HEK293 (cell line): ENCODE measurements at regions not wholly inside any gene's neighbourhood (a gene's known extent, or its start where the extent isn't known, plus 50 kb on each side); places are given as distances from the start of the nearest gene placed in this dataset.

ENCODE experiments used
- CTCF ChIA-PET: fragments of 350-600 bp; formaldehyde crosslinking; extraction: SDS; loops from one replicate; lab custom pipeline; 2021; ENCODE audit warnings: antibody characterized with exemption; lab: Yijun Ruan, JAX
- POLR2A ChIA-PET: fragments of 300-600 bp; formaldehyde crosslinking; extraction: SDS; loops from one replicate; lab custom pipeline; 2020; ENCODE audit warnings: antibody characterized with exemption, inconsistent platforms; lab: Yijun Ruan, JAX
- H3K27ac ChIP-seq: fragments of 200-500 bp; sonication (Bioruptor generic); 2 replicates; pipeline ENCODE4 v1.5.1; 2014; ENCODE audit warnings: low read depth, low read length, control low read depth, inconsistent platforms; ENCODE audit errors: extremely low read depth
- H3K36me3 ChIP-seq, 2 experiments: fragments of 200-500 bp in 1 of 2; sonication (Bioruptor generic) in 1 of 2; 1 replicate in 1 of 2; 2 replicates in 1 of 2; pipeline ENCODE4 v1.5.1; 2014 to 2017; ENCODE audit warnings: inconsistent platforms in 2 of 2, low read length in 2 of 2; ENCODE audit not compliant: control insufficient read depth in 2 of 2, insufficient read depth in 1 of 2
- H3K4me1 ChIP-seq: fragments of 200-500 bp; sonication (Bioruptor generic); 2 replicates; pipeline ENCODE4 v1.5.1; 2014; ENCODE audit warnings: mild to moderate bottlenecking, low read length, inconsistent platforms; ENCODE audit not compliant: control insufficient read depth, insufficient read depth
- H3K4me3 ChIP-seq: 2 replicates; pipeline ENCODE4 v1.5.1; 2011; ENCODE audit warnings: low read depth, mild to moderate bottlenecking, control low read depth, low read length, moderate library complexity
- H3K9me3 ChIP-seq: fragments of 200-500 bp; sonication (Bioruptor generic); 2 replicates; pipeline ENCODE4 v1.5.1; 2014; ENCODE audit warnings: low read depth, low read length, inconsistent platforms; ENCODE audit not compliant: control insufficient read depth, insufficient read depth
- KLF16 ChIP-seq: fragments of 450-650 bp; formaldehyde crosslinking; IDR thresholded peaks from 2 replicates; pipeline ENCODE4 v1.5.1; 2017; ENCODE audit warnings: missing biosample characterization, missing genetic modification characterization
- YY1 ChIP-seq: fragments of 450-650 bp; formaldehyde crosslinking; IDR thresholded peaks from 2 replicates; pipeline ENCODE4 v1.5.1; 2018; ENCODE audit warnings: missing biosample characterization, missing genetic modification characterization
- ZFP41 ChIP-seq: fragments of 450-650 bp; formaldehyde crosslinking; IDR thresholded peaks from 2 replicates; pipeline ENCODE4 v1.5.1; 2016; ENCODE audit warnings: missing biosample characterization, missing genetic modification characterization, borderline replicate concordance
- ZIC2 ChIP-seq: fragments of 450-650 bp; formaldehyde crosslinking; IDR thresholded peaks from 2 replicates; pipeline ENCODE4 v1.5.1; 2016; ENCODE audit warnings: missing biosample characterization, missing genetic modification characterization
- ZNF221 ChIP-seq: fragments of 450-650 bp; formaldehyde crosslinking; IDR thresholded peaks from 2 replicates; pipeline ENCODE4 v1.5.1; 2017; ENCODE audit warnings: missing biosample characterization, missing genetic modification characterization, borderline replicate concordance
- ZNF248 ChIP-seq: fragments of 450-650 bp; formaldehyde crosslinking; IDR thresholded peaks from 2 replicates; pipeline ENCODE4 v1.5.1; 2017; ENCODE audit warnings: missing biosample characterization, missing genetic modification characterization
- ZNF391 ChIP-seq: fragments of 450-650 bp; formaldehyde crosslinking; IDR thresholded peaks from 2 replicates; pipeline ENCODE4 v1.5.1; 2016; ENCODE audit warnings: low read depth, missing biosample characterization, missing genetic modification characterization, borderline replicate concordance
- ZNF600 ChIP-seq: fragments of 450-650 bp; formaldehyde crosslinking; IDR thresholded peaks from 2 replicates; pipeline ENCODE4 v1.5.1; 2016; ENCODE audit warnings: missing biosample characterization, missing genetic modification characterization
- ZNF639 ChIP-seq: fragments of 450-650 bp; formaldehyde crosslinking; IDR thresholded peaks from 2 replicates; pipeline ENCODE4 v1.5.1; 2016; ENCODE audit warnings: missing biosample characterization, missing genetic modification characterization
- ZNF645 ChIP-seq: fragments of 450-650 bp; formaldehyde crosslinking; IDR thresholded peaks from 2 replicates; pipeline ENCODE4; 2016; ENCODE audit warnings: missing biosample characterization, missing genetic modification characterization
- ZNF843 ChIP-seq: fragments of 450-650 bp; formaldehyde crosslinking; IDR thresholded peaks from 2 replicates; pipeline ENCODE4 v1.5.1; 2016; ENCODE audit warnings: missing biosample characterization, missing genetic modification characterization
- TF ChIP-seq, protein P1 (sequence below): fragments of 450-650 bp; formaldehyde crosslinking; IDR thresholded peaks from 2 replicates; pipeline ENCODE4 v1.5.1; 2016; ENCODE audit warnings: missing biosample characterization, missing genetic modification characterization
- TF ChIP-seq, protein P2 (sequence below): fragments of 450-650 bp; formaldehyde crosslinking; IDR thresholded peaks from 2 replicates; pipeline ENCODE4 v1.5.1; 2016; ENCODE audit warnings: missing biosample characterization, missing genetic modification characterization
- TF ChIP-seq, protein P3 (sequence below): fragments of 450-650 bp; formaldehyde crosslinking; IDR thresholded peaks from 2 replicates; pipeline ENCODE4 v1.5.1; 2016; ENCODE audit warnings: missing biosample characterization, missing genetic modification characterization

GRCh38 chr2:101622210-101623030 is 75.1 kb upstream of the MAP4K4 start (continued):
- no peak for TF ChIP-seq ZNF645 (tag by site-specific recombination)
- no peak for TF ChIP-seq ZNF221 (tag by site-specific recombination)
- TF ChIP-seq ZNF391: no peak
- TF ChIP-seq, protein P1, sequence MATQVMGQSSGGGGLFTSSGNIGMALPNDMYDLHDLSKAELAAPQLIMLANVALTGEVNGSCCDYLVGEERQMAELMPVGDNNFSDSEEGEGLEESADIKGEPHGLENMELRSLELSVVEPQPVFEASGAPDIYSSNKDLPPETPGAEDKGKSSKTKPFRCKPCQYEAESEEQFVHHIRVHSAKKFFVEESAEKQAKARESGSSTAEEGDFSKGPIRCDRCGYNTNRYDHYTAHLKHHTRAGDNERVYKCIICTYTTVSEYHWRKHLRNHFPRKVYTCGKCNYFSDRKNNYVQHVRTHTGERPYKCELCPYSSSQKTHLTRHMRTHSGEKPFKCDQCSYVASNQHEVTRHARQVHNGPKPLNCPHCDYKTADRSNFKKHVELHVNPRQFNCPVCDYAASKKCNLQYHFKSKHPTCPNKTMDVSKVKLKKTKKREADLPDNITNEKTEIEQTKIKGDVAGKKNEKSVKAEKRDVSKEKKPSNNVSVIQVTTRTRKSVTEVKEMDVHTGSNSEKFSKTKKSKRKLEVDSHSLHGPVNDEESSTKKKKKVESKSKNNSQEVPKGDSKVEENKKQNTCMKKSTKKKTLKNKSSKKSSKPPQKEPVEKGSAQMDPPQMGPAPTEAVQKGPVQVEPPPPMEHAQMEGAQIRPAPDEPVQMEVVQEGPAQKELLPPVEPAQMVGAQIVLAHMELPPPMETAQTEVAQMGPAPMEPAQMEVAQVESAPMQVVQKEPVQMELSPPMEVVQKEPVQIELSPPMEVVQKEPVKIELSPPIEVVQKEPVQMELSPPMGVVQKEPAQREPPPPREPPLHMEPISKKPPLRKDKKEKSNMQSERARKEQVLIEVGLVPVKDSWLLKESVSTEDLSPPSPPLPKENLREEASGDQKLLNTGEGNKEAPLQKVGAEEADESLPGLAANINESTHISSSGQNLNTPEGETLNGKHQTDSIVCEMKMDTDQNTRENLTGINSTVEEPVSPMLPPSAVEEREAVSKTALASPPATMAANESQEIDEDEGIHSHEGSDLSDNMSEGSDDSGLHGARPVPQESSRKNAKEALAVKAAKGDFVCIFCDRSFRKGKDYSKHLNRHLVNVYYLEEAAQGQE: no peak
- TF ChIP-seq, all 188 proteins: peak for 0

DNA sequence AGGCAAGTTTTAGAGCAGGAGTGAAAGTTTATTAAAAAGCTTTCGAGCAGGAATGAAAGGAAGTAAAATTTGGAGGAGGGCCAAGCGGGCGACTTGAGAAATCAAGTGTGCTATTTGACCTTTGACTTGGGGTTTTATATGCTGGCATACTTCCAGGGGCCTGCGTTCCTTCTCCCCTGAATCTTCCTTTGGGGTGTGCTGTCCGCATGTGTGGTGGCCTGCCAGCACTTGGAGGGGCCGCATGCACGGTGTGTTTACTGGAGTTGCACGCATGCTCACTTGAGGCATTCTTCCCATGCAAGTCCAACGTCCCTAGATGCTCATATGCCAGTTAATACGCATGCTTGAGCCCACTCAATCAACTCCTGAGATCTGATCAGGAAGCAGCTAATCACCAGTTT is 78.3 kb upstream of the MAP4K4 start:
- no peak overlapping the region for H3K27ac ChIP-seq
- CTCF ChIA-PET: no interaction called here
- H3K4me3 ChIP-seq: no peak overlapping the region
- H3K4me1 ChIP-seq: no peaks in the 10 kb centered on the region
- TF ChIP-seq, protein P2, sequence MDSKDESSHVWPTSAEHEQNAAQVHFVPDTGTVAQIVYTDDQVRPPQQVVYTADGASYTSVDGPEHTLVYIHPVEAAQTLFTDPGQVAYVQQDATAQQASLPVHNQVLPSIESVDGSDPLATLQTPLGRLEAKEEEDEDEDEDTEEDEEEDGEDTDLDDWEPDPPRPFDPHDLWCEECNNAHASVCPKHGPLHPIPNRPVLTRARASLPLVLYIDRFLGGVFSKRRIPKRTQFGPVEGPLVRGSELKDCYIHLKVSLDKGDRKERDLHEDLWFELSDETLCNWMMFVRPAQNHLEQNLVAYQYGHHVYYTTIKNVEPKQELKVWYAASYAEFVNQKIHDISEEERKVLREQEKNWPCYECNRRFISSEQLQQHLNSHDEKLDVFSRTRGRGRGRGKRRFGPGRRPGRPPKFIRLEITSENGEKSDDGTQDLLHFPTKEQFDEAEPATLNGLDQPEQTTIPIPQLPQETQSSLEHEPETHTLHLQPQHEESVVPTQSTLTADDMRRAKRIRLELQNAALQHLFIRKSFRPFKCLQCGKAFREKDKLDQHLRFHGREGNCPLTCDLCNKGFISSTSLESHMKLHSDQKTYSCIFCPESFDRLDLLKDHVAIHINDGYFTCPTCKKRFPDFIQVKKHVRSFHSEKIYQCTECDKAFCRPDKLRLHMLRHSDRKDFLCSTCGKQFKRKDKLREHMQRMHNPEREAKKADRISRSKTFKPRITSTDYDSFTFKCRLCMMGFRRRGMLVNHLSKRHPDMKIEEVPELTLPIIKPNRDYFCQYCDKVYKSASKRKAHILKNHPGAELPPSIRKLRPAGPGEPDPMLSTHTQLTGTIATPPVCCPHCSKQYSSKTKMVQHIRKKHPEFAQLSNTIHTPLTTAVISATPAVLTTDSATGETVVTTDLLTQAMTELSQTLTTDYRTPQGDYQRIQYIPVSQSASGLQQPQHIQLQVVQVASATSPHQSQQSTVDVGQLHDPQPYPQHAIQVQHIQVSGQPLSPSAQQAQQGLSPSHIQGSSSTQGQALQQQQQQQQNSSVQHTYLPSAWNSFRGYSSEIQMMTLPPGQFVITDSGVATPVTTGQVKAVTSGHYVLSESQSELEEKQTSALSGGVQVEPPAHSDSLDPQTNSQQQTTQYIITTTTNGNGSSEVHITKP (tag by site-specific recombination): no peak
- TF ChIP-seq ZNF248 (tag by site-specific recombination) (no peak), ZNF639 (tag by site-specific recombination) (no peak), ZNF843 (tag by site-specific recombination) (no peak), ZIC2 (tag by site-specific recombination) (no peak), KLF16 (tag by site-specific recombination) (no peak), ZFP41 (tag by site-specific recombination) (no peak), ZNF600 (tag by site-specific recombination) (no peak), YY1 (tag by site-specific recombination) (no peak)
- TF ChIP-seq, protein P3, sequence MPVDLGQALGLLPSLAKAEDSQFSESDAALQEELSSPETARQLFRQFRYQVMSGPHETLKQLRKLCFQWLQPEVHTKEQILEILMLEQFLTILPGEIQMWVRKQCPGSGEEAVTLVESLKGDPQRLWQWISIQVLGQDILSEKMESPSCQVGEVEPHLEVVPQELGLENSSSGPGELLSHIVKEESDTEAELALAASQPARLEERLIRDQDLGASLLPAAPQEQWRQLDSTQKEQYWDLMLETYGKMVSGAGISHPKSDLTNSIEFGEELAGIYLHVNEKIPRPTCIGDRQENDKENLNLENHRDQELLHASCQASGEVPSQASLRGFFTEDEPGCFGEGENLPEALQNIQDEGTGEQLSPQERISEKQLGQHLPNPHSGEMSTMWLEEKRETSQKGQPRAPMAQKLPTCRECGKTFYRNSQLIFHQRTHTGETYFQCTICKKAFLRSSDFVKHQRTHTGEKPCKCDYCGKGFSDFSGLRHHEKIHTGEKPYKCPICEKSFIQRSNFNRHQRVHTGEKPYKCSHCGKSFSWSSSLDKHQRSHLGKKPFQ (tag by site-specific recombination): no peak
- TF ChIP-seq, all 188 proteins: peak for 0
- no peaks in the 10 kb centered on the region for H3K9me3 ChIP-seq
- POLR2A ChIA-PET: no interaction called here
- no peaks in the 10 kb centered on the region for H3K36me3 ChIP-seq
